Endothelial cell of umbilical vein (primary cell): ENCODE measurements at regions not wholly inside any gene's neighbourhood (a gene's known extent, or its start where the extent isn't known, plus 50 kb on each side); places are given as distances from the start of the nearest gene placed in this dataset.

ENCODE experiments used
- EZH2 ChIP-seq: IDR thresholded peaks from 2 replicates; pipeline ENCODE4 v1.6.1; 2012; ENCODE audit warnings: borderline replicate concordance, low read depth, mild to moderate bottlenecking, moderate library complexity, low read length, inconsistent platforms; ENCODE audit not compliant: severe bottlenecking
- FOS ChIP-seq: IDR thresholded peaks from 2 replicates; pipeline ENCODE4 v1.6.1; 2011; ENCODE audit warnings: mild to moderate bottlenecking, low read length, moderate library complexity, borderline replicate concordance; ENCODE audit not compliant: insufficient read depth
- POLR2A ChIP-seq: IDR thresholded peaks from 2 replicates; pipeline ENCODE4 v1.6.1; 2012; ENCODE audit warnings: low read depth, mild to moderate bottlenecking, control low read depth, low read length
- POLR2AphosphoS5 ChIP-seq: IDR thresholded peaks from 2 replicates; pipeline ENCODE4 v1.6.1; 2012; ENCODE audit warnings: low read depth, mild to moderate bottlenecking, control low read depth, low read length, moderate library complexity; ENCODE audit not compliant: insufficient read depth
- TF ChIP-seq, protein P1 (sequence below), 2 donors: IDR thresholded peaks; 1 replicate in 1 of 2; 2 replicates in 1 of 2; pipeline ENCODE4 v1.5.1; 2011; ENCODE audit warnings: low read length in 2 of 2, mild to moderate bottlenecking in 2 of 2, moderate library complexity in 2 of 2, control low read depth in 1 of 2, inconsistent platforms in 1 of 2, low read depth in 1 of 2; ENCODE audit not compliant: insufficient read depth in 1 of 2; ENCODE audit errors: extremely low read depth in 1 of 2
- TF ChIP-seq, protein P2 (sequence below): IDR thresholded peaks from 2 replicates; pipeline ENCODE4 v1.6.1; 2011; ENCODE audit not compliant: insufficient read depth, insufficient read length

- TF ChIP-seq, protein P1, sequence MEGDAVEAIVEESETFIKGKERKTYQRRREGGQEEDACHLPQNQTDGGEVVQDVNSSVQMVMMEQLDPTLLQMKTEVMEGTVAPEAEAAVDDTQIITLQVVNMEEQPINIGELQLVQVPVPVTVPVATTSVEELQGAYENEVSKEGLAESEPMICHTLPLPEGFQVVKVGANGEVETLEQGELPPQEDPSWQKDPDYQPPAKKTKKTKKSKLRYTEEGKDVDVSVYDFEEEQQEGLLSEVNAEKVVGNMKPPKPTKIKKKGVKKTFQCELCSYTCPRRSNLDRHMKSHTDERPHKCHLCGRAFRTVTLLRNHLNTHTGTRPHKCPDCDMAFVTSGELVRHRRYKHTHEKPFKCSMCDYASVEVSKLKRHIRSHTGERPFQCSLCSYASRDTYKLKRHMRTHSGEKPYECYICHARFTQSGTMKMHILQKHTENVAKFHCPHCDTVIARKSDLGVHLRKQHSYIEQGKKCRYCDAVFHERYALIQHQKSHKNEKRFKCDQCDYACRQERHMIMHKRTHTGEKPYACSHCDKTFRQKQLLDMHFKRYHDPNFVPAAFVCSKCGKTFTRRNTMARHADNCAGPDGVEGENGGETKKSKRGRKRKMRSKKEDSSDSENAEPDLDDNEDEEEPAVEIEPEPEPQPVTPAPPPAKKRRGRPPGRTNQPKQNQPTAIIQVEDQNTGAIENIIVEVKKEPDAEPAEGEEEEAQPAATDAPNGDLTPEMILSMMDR (IDR thresholded peaks at IDR 0.05; ENCODE audit: extremely low read depth in 1 of 2, insufficient read depth in 1 of 2, low read depth in 1 of 2, low read length in 2 of 2), result no peak
- TF ChIP-seq POLR2A, result no peak
- TF ChIP-seq, protein P2, sequence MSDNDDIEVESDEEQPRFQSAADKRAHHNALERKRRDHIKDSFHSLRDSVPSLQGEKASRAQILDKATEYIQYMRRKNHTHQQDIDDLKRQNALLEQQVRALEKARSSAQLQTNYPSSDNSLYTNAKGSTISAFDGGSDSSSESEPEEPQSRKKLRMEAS, result no peak
- TF ChIP-seq POLR2AphosphoS5, result no peak
- TF ChIP-seq EZH2, result no peak
- TF ChIP-seq FOS, result no peak
Observed at GRCh38 chr10:78776756-78777155, 292.0 kb upstream of the ZMIZ1 start.
